Adipose tissue (tissue), 3 donors: ENCODE measurements at regions not wholly inside any gene's neighbourhood (a gene's known extent, or its start where the extent isn't known, plus 50 kb on each side); places are given as distances from the start of the nearest gene placed in this dataset.
"Not testable (repeated sequence)": the region's sequence is repeated elsewhere in the genome, so short reads cannot be mapped to it uniquely, and the experiment has no call there.

ENCODE experiments used
- H3K27ac ChIP-seq: one replicate; pipeline ENCODE4 v1.5.1; 2013; ENCODE audit warnings: low read depth, low read length
- WGBS, 3 donors: extraction: QIAGEN DNeasy Blood & Tissue Kit; methylation state at CpG; one replicate each; pipeline ENCODE4 v1.1.7; 2013; 5-methylcytosine and 5-hydroxymethylcytosine counted together
- donor health status: healthy with polysubstance abuse.
- donor health status: Bipolar disorder and iron deficiency.
- donor health status: healthy.

- WGBS, 3 donors: 95 to 98% (median 97%) methylated on average over 15 of the region's 15 CpGs
- H3K27ac ChIP-seq: no peak overlapping the region
These were observed 53.8 kb upstream of the C2CD4B start for GRCh38 chr15:62218841-62219240.

- H3K27ac ChIP-seq: no peak overlapping the region
- 80 to 92% (median 83%) methylated on average over 5 of the region's 5 CpGs for WGBS, 3 donors
These were observed 54.7 kb upstream of the C2CD4B start for GRCh38 chr15:62219799-62220198.

GRCh38 chr15:62223020-62223419 is 57.9 kb upstream of the C2CD4B start:
- 74 to 89% (median 76%) methylated on average over 2 of the region's 2 CpGs for WGBS, 3 donors

GRCh38 chr15:62228604-62229003 is 63.5 kb upstream of the C2CD4B start:
- no peak overlapping the region for H3K27ac ChIP-seq
- 87 to 96% (median 88%) methylated on average over 1 of the region's 1 CpG for WGBS, 3 donors

More at GRCh38 chr15:62223020-62223419, 57.9 kb upstream of the C2CD4B start:
- H3K27ac ChIP-seq: no peak overlapping the region

GRCh38 chr15:62231856-62232255 is 66.8 kb upstream of the C2CD4B start:
- WGBS, 3 donors: 67 to 68% (median 67%) methylated on average over 3 of the region's 3 CpGs

GRCh38 chr15:62240121-62241096 is 75.3 kb upstream of the C2CD4B start:
- H3K27ac ChIP-seq: no peak overlapping the region
- WGBS, 3 donors: 92 to 97% (median 95%) methylated on average over 5 of the region's 5 CpGs

More at GRCh38 chr15:62231856-62232255, 66.8 kb upstream of the C2CD4B start:
- H3K27ac ChIP-seq: no peak overlapping the region

GRCh38 chr15:62241135-62241770 is 76.2 kb upstream of the C2CD4B start:
- WGBS, 3 donors: 72 to 77% (median 75%) methylated on average over 5 of the region's 5 CpGs
- H3K27ac ChIP-seq: no peak overlapping the region

GRCh38 chr15:62242999-62243398 is 77.9 kb upstream of the C2CD4B start:
- H3K27ac ChIP-seq: no peak overlapping the region
- 67 to 73% (median 71%) methylated on average over 7 of the region's 7 CpGs for WGBS, 3 donors

- 58 to 85% (median 84%) methylated on average over 6 of the region's 6 CpGs for WGBS, 3 donors
These were observed 79.7 kb upstream of the C2CD4B start for GRCh38 chr15:62244762-62245161.

GRCh38 chr15:62248277-62248984 is 83.3 kb upstream of the C2CD4B start:
- H3K27ac ChIP-seq: no peak overlapping the region
- 91 to 95% (median 92%) methylated on average over 8 of the region's 8 CpGs for WGBS, 3 donors

More at GRCh38 chr15:62244762-62245161, 79.7 kb upstream of the C2CD4B start:
- no peak overlapping the region for H3K27ac ChIP-seq

- H3K27ac ChIP-seq: no peak overlapping the region
- WGBS, 3 donors: 82 to 88% (median 82%) methylated on average over 4 of the region's 4 CpGs
These were observed 84.4 kb upstream of the C2CD4B start for GRCh38 chr15:62249501-62249900.

GRCh38 chr15:62250186-62250585 is 85.1 kb upstream of the C2CD4B start:
- H3K27ac ChIP-seq: no peak overlapping the region
- 89 to 93% (median 90%) methylated on average over 8 of the region's 8 CpGs for WGBS, 3 donors

GRCh38 chr15:62250978-62251377 is 85.9 kb upstream of the C2CD4B start:
- 70 to 90% (median 90%) methylated on average over 6 of the region's 6 CpGs for WGBS, 3 donors
- H3K27ac ChIP-seq: no peak overlapping the region

- H3K27ac ChIP-seq: no peak overlapping the region
- 74 to 79% (median 76%) methylated on average over 5 of the region's 5 CpGs for WGBS, 3 donors
These were observed 88.2 kb upstream of the C2CD4B start for GRCh38 chr15:62253294-62253693.

- 36 to 43% (median 38%) methylated on average over 10 to 11 of the region's 11 CpGs for WGBS, 3 donors
- H3K27ac ChIP-seq: no peak overlapping the region
These were observed 89.3 kb upstream of the C2CD4B start for GRCh38 chr15:62254137-62254934.

GRCh38 chr15:62256430-62256829 is 91.3 kb upstream of the C2CD4B start:
- 87 to 91% (median 89%) methylated on average over 2 of the region's 2 CpGs for WGBS, 3 donors
- H3K27ac ChIP-seq: not testable (repeated sequence)

GRCh38 chr15:62257996-62258521 is 93.0 kb upstream of the C2CD4B start:
- WGBS, 3 donors: 94 to 96% (median 94%) methylated on average over 5 of the region's 5 CpGs
- H3K27ac ChIP-seq: no peak overlapping the region
